PC-3 (cell line): ENCODE measurements at regions not wholly inside any gene's neighbourhood (a gene's known extent, or its start where the extent isn't known, plus 50 kb on each side); places are given as distances from the start of the nearest gene placed in this dataset.
A peak's percentile ranks its signal among the peaks of the same experiment; 100 is the strongest.
"Not testable (repeated sequence)": the region's sequence is repeated elsewhere in the genome, so short reads cannot be mapped to it uniquely, and the experiment has no call there.

Source experiments
- ATAC-seq: fragments of 200-7000 bp; cut with Tn5 transposase; 2 replicates; pipeline ENCODE4 v1.9.1; 2020; ENCODE audit warnings: mild to moderate bottlenecking, moderate library complexity
- BruUV-seq: library from RNA; stranded (reverse); fragments of 400-500 nt; replicated peaks from 2 replicates; lab custom pipeline; 2021; lab: Mats Ljungman, UMichigan
- CTCF ChIA-PET: fragments of 300-600 bp; sonication (Branson Sonifier 250); formaldehyde crosslinking; loops from one replicate; lab custom pipeline; 2022; ENCODE audit warnings: antibody characterized with exemption; lab: Charles Lee
- POLR2A ChIA-PET: fragments of 300-600 bp; sonication (Branson Sonifier 250); formaldehyde crosslinking; loops from one replicate; lab custom pipeline; 2022; ENCODE audit warnings: antibody characterized with exemption; ENCODE audit not compliant: unreplicated experiment; lab: Charles Lee
- DNase-seq: peaks from one replicate; pipeline ENCODE4 v3.0.0-alpha.2; 2015
- H2AFZ ChIP-seq: fragments of 300-600 bp; sonication (generic); 2 replicates; pipeline ENCODE4 v1.6.0; 2016; ENCODE audit warnings: antibody characterized with exemption, low read length
- H3F3A ChIP-seq: fragments of 300-600 bp; sonication (generic); one replicate; pipeline ENCODE4 v1.6.0; 2017; ENCODE audit warnings: antibody characterized with exemption, low read length, control low read depth, mild to moderate bottlenecking; ENCODE audit not compliant: unreplicated experiment
- H3K27ac ChIP-seq: fragments of 300-600 bp; sonication (generic); 2 replicates; pipeline ENCODE4 v1.5.1; 2016; ENCODE audit warnings: mild to moderate bottlenecking, low read length
- H3K27me3 ChIP-seq: fragments of 300-600 bp; sonication (generic); 2 replicates; pipeline ENCODE4 v1.6.1; 2016; ENCODE audit warnings: low read length, mixed read lengths
- H3K36me3 ChIP-seq: fragments of 300-600 bp; sonication (generic); 2 replicates; pipeline ENCODE4 v1.6.1; 2016; ENCODE audit warnings: low read depth, mixed run types, low read length, mixed read lengths
- H3K4me1 ChIP-seq: fragments of 300-600 bp; sonication (generic); 2 replicates; pipeline ENCODE4 v1.5.1; 2016; ENCODE audit warnings: low read length; ENCODE audit not compliant: insufficient read depth
- H3K4me2 ChIP-seq: fragments of 300-600 bp; sonication (generic); 2 replicates; pipeline ENCODE4 v1.6.0; 2016; ENCODE audit warnings: low read length
- H3K4me3 ChIP-seq: fragments of 300-600 bp; sonication (generic); 2 replicates; pipeline ENCODE4 v1.5.1; 2016; ENCODE audit warnings: mild to moderate bottlenecking, low read length, mixed read lengths
- H3K79me2 ChIP-seq: fragments of 300-600 bp; sonication (generic); 2 replicates; pipeline ENCODE4 v1.6.1; 2017; ENCODE audit warnings: low read length, mixed read lengths
- H3K9ac ChIP-seq: fragments of 300-600 bp; sonication (generic); 2 replicates; pipeline ENCODE4 v1.6.0; 2016; ENCODE audit warnings: mild to moderate bottlenecking, low read length
- H3K9me2 ChIP-seq: fragments of 300-600 bp; sonication (generic); replicated peaks from 2 replicates; pipeline ENCODE4 v1.6.1; 2016; ENCODE audit warnings: mixed run types, low read length, mixed read lengths
- H3K9me3 ChIP-seq: fragments of 300-600 bp; sonication (generic); 2 replicates; pipeline ENCODE4 v1.6.1; 2016; ENCODE audit warnings: low read length, mixed read lengths
- H4K20me1 ChIP-seq: fragments of 300-600 bp; sonication (generic); 2 replicates; pipeline ENCODE4 v1.6.1; 2016; ENCODE audit warnings: low read length, mixed read lengths
- CTCF ChIP-seq: fragments of 300-600 bp; sonication (generic); conservative IDR thresholded peaks from 2 replicates; pipeline ENCODE4 v1.5.1; 2017; ENCODE audit warnings: antibody characterized with exemption, low read depth, mild to moderate bottlenecking, low read length
- EZH2 ChIP-seq: fragments of 300-600 bp; sonication (generic); IDR thresholded peaks from one replicate; pipeline ENCODE4 v1.6.1; 2017; ENCODE audit warnings: antibody characterized with exemption, mild to moderate bottlenecking, low read length; ENCODE audit not compliant: unreplicated experiment
- EZH2phosphoT487 ChIP-seq: fragments of 300-600 bp; sonication (generic); IDR thresholded peaks from 2 replicates; pipeline ENCODE4 v1.6.1; 2018; ENCODE audit warnings: mild to moderate bottlenecking, antibody characterized with exemption, low read length, borderline replicate concordance
- intact Hi-C: fragments of 100-400 bp; cut with micrococcal nuclease; formaldehyde crosslinking; loops from 2 replicates; pipeline ENCODE4 v1.9.0; 2023

- CTCF ChIA-PET: no interaction called here
- Histone ChIP-seq H3F3A (no peaks in the 10 kb centered on the region), H3K27ac (no peak overlapping the region), H3K9me3 (no peaks in the 10 kb centered on the region; the same call in 1 of the 2 replicates), H3K36me3 (no peaks in the 10 kb centered on the region), H3K4me3 (no peak overlapping the region), H3K9ac (no peak overlapping the region), H3K9me2 (no peaks in the 10 kb centered on the region), H2AFZ (no peak overlapping the region), H3K4me2 (no peak overlapping the region), H3K27me3 (no peaks in the 10 kb centered on the region), H3K4me1 (peaks cover 19% of the 10 kb centered on the region), H4K20me1 (no peaks in the 10 kb centered on the region), H3K79me2 (no peaks in the 10 kb centered on the region)
- no TSS peak for BruUV-seq
- no peak for ATAC-seq
- intact Hi-C loops: no loop called here
- DNase-seq: peak; percentile 76
- POLR2A ChIA-PET: no interaction called here
- no peak for TF ChIP-seq CTCF
- no peak for TF ChIP-seq EZH2
- no peak for TF ChIP-seq EZH2phosphoT487
Measured at GRCh38 chr14:86779416-86779815, 1213.6 kb downstream of the GALC start.

- Histone ChIP-seq H3K27me3 (no peaks in the 10 kb centered on the region), H3K4me2 (peak overlapping the region; percentile 44), H3K9ac (no peak overlapping the region), H3K27ac (no peak overlapping the region), H3F3A (no peaks in the 10 kb centered on the region), H3K4me3 (no peak overlapping the region), H4K20me1 (no peaks in the 10 kb centered on the region), H2AFZ (no peak overlapping the region), H3K79me2 (no peaks in the 10 kb centered on the region), H3K36me3 (no peaks in the 10 kb centered on the region), H3K9me3 (no peaks in the 10 kb centered on the region; the same call in 1 of the 2 replicates), H3K4me1 (peaks cover 19% of the 10 kb centered on the region), H3K9me2 (no peaks in the 10 kb centered on the region)
- ChIA-PET CTCF (no interaction called here), POLR2A (no interaction called here)
- TF ChIP-seq CTCF (no peak), EZH2 (no peak), EZH2phosphoT487 (no peak)
- intact Hi-C loops: no loop called here
- no peak for ATAC-seq
- peak; percentile 86 for DNase-seq
- BruUV-seq: no TSS peak
Measured at GRCh38 chr14:86777963-86778602, 1214.9 kb downstream of the GALC start.

- H3K79me2 ChIP-seq, H3K9ac ChIP-seq, BruUV-seq, CTCF ChIA-PET, H2AFZ ChIP-seq, H3K36me3 ChIP-seq, DNase-seq, POLR2A ChIA-PET, H3K9me3 ChIP-seq, H3K9me2 ChIP-seq, H3F3A ChIP-seq, H4K20me1 ChIP-seq, H3K27me3 ChIP-seq, H3K4me2 ChIP-seq, intact Hi-C loops, ATAC-seq, H3K4me3 ChIP-seq, H3K27ac ChIP-seq: not testable (repeated sequence)
- peaks cover 19% of the 10 kb centered on the region for H3K4me1 ChIP-seq
Measured at GRCh38 chr14:86775896-86776295, 1217.1 kb downstream of the GALC start.
